ENCODE measurements at regions not wholly inside any gene's neighbourhood (a gene's known extent, or its start where the extent isn't known, plus 50 kb on each side); places are given as distances from the start of the nearest gene placed in this dataset.
"Not testable (repeated sequence)": the region's sequence is repeated elsewhere in the genome, so short reads cannot be mapped to it uniquely, and the experiment has no call there.

DNA sequence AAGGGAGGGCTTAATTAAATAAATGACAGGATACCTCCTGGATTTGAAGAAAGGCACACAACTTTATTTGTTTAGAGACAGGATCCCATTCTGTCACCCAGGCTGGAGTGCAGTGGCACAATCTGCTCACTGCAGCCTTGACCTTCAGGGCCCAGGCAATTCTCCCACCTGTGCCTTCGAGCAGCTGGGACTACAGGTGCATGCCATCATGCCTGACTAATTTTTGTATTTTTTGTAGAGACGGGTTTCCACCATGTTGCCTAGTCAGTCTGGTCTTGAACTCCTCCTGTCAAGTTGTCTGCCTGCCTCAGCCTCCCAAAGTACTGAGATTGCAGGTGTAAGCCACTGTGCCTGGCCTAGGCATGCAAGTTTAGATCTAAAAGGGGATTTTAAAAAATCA is 272.7 kb upstream of the MBL2 start:
- DNase-seq, result no peak

DNA sequence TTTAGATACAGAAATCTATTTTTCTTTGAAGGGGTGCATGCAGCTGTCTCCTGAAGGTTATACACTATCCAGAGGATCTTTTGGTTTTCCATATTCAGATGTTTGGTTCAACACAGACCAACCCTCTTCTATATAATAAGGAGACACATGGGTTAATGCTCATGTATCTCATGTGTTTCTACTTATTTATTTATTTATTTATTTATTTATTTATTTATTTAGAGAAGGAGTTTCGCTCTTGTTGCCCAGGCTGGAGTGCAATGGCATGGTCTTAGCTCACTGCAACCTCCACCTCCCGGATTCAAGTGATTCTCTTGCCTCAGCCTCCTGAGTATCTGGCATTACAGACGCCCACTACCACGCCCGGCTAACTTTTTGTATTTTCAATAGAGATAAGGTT is 263.2 kb upstream of the MBL2 start:
- H3K36me3 Mint-ChIP-seq (ENCODE audit: insufficient read depth in 1 of 3, low read depth in 3 of 3); H3K4me1 ChIP-seq (ENCODE audit: insufficient read depth, low read length); H2BK5ac ChIP-seq (ENCODE audit: insufficient read length, low read length); H2BK15ac ChIP-seq (ENCODE audit: low read depth, low read length); H3K79me2 ChIP-seq (ENCODE audit: insufficient read depth, low read length); H3K9me3 Mint-ChIP-seq; H3K4me2 ChIP-seq (ENCODE audit: insufficient read depth, insufficient read length, low read length); H3K56ac ChIP-seq (ENCODE audit: insufficient read length, low read depth, low read length); H2AFZ ChIP-seq (ENCODE audit: low read length); H3K4me3 Mint-ChIP-seq; H4K5ac ChIP-seq (ENCODE audit: insufficient read length, low read depth, low read length); H3K27ac Mint-ChIP-seq; H3T11ph ChIP-seq (ENCODE audit: low read length); H3K9ac ChIP-seq (ENCODE audit: extremely low read depth, insufficient read length, low read length); H3K23ac ChIP-seq (ENCODE audit: insufficient read length, low read depth, low read length); H3K79me1 ChIP-seq (ENCODE audit: insufficient read depth, low read depth, low read length, poor library complexity, severe bottlenecking); H4K8ac ChIP-seq (replicated peaks; ENCODE audit: insufficient read length, low read depth, low read length); H3K27me3 ChIP-seq (ENCODE audit: insufficient read depth, low read length); H2BK20ac ChIP-seq (ENCODE audit: low read depth, low read length, poor library complexity, severe bottlenecking); H2AK5ac ChIP-seq (ENCODE audit: insufficient read length, low read length); H3K18ac ChIP-seq (ENCODE audit: insufficient read length, low read depth, low read length); H4K20me1 ChIP-seq (ENCODE audit: control insufficient read depth, insufficient read depth, insufficient read length); H3K27ac ChIP-seq (ENCODE audit: insufficient read length, low read depth, low read length); DNase-seq; H3K27me3 Mint-ChIP-seq (ENCODE audit: low read depth); H3K23me2 ChIP-seq (ENCODE audit: insufficient read length, low read depth, low read length, poor library complexity, severe bottlenecking); H3K4ac ChIP-seq (ENCODE audit: low read depth, low read length); H4K91ac ChIP-seq (ENCODE audit: insufficient read length, low read depth, low read length); H3K14ac ChIP-seq (ENCODE audit: insufficient read depth, low read length); H2BK120ac ChIP-seq (ENCODE audit: low read depth, low read length, poor library complexity, severe bottlenecking); H3K9me3 ChIP-seq (ENCODE audit: control insufficient read depth, low read depth, low read length); H2BK12ac ChIP-seq (ENCODE audit: insufficient read length, low read depth, low read length): not testable (repeated sequence)
- H3K4me1 Mint-ChIP-seq, result peaks cover 12% of the 10 kb centered on the region in 2 experiments; a peak in 3 of 4 replicates
- WGBS (ENCODE audit: extremely low coverage, insufficient read length, low lambda C conversion rate), result no CpG with 5 or more reads among the region's 5 CpGs

More for the DNA sequence above, 272.7 kb upstream of the MBL2 start:
- Histone ChIP-seq H3K9ac (ENCODE audit: extremely low read depth, insufficient read length, low read length) (no peak overlapping the region), H4K20me1 (ENCODE audit: control insufficient read depth, insufficient read depth, insufficient read length) (no peaks in the 10 kb centered on the region), H2BK120ac (ENCODE audit: low read depth, low read length, poor library complexity, severe bottlenecking) (no peak overlapping the region), H3K27me3 (ENCODE audit: insufficient read depth, low read length) (no peaks in the 10 kb centered on the region), H3K4me1 (ENCODE audit: insufficient read depth, low read length) (no peaks in the 10 kb centered on the region; the same call in 1 of the 2 replicates), H3K14ac (ENCODE audit: insufficient read depth, low read length) (no peak overlapping the region), H3K79me1 (ENCODE audit: insufficient read depth, low read depth, low read length, poor library complexity, severe bottlenecking) (no peaks in the 10 kb centered on the region), H2BK12ac (ENCODE audit: insufficient read length, low read depth, low read length) (no peak overlapping the region), H3T11ph (ENCODE audit: low read length) (no peak overlapping the region), H3K27ac (ENCODE audit: insufficient read length, low read depth, low read length) (no peak overlapping the region), H2BK15ac (ENCODE audit: low read depth, low read length) (no peak overlapping the region), H3K56ac (ENCODE audit: insufficient read length, low read depth, low read length) (no peak overlapping the region), H3K4ac (ENCODE audit: low read depth, low read length) (no peak overlapping the region), H3K9me3 (ENCODE audit: control insufficient read depth, low read depth, low read length) (no peaks in the 10 kb centered on the region), H4K91ac (ENCODE audit: insufficient read length, low read depth, low read length) (no peak overlapping the region), H2BK20ac (ENCODE audit: low read depth, low read length, poor library complexity, severe bottlenecking) (no peak overlapping the region), H2AK5ac (ENCODE audit: insufficient read length, low read length) (no peak overlapping the region), H4K8ac (replicated peaks; ENCODE audit: insufficient read length, low read depth, low read length) (no peak overlapping the region), H2AFZ (ENCODE audit: low read length) (no peak overlapping the region), H3K79me2 (ENCODE audit: insufficient read depth, low read length) (no peaks in the 10 kb centered on the region), H2BK5ac (ENCODE audit: insufficient read length, low read length) (no peak overlapping the region), H3K4me2 (ENCODE audit: insufficient read depth, insufficient read length, low read length) (no peak overlapping the region), H4K5ac (ENCODE audit: insufficient read length, low read depth, low read length) (no peak overlapping the region), H3K18ac (ENCODE audit: insufficient read length, low read depth, low read length) (no peak overlapping the region), H3K23ac (ENCODE audit: insufficient read length, low read depth, low read length) (no peak overlapping the region), H3K23me2 (ENCODE audit: insufficient read length, low read depth, low read length, poor library complexity, severe bottlenecking) (no peaks in the 10 kb centered on the region)
- Mint-ChIP-seq H3K27ac (no peak overlapping the region), H3K9me3 (no peaks in the 10 kb centered on the region), H3K36me3 (ENCODE audit: insufficient read depth in 1 of 3, low read depth in 3 of 3) (no peaks in the 10 kb centered on the region), H3K4me3 (no peak overlapping the region), H3K4me1 (peaks cover 13 to 14% of the 10 kb centered on the region in 2 experiments), H3K27me3 (ENCODE audit: low read depth) (no peaks in the 10 kb centered on the region)
- no CpG with 5 or more reads among the region's 2 CpGs for WGBS (ENCODE audit: extremely low coverage, insufficient read length, low lambda C conversion rate)
- TF ChIP-seq, protein P1, sequence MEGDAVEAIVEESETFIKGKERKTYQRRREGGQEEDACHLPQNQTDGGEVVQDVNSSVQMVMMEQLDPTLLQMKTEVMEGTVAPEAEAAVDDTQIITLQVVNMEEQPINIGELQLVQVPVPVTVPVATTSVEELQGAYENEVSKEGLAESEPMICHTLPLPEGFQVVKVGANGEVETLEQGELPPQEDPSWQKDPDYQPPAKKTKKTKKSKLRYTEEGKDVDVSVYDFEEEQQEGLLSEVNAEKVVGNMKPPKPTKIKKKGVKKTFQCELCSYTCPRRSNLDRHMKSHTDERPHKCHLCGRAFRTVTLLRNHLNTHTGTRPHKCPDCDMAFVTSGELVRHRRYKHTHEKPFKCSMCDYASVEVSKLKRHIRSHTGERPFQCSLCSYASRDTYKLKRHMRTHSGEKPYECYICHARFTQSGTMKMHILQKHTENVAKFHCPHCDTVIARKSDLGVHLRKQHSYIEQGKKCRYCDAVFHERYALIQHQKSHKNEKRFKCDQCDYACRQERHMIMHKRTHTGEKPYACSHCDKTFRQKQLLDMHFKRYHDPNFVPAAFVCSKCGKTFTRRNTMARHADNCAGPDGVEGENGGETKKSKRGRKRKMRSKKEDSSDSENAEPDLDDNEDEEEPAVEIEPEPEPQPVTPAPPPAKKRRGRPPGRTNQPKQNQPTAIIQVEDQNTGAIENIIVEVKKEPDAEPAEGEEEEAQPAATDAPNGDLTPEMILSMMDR (conservative IDR thresholded peaks at IDR 0.05), result no peak
